ENCODE measurements at regions not wholly inside any gene's neighbourhood (a gene's known extent, or its start where the extent isn't known, plus 50 kb on each side); places are given as distances from the start of the nearest gene placed in this dataset.
A peak's percentile ranks its signal among the peaks of the same experiment; 100 is the strongest.

GRCh38 chr18:49708662-49709346, 104.5 kb downstream of the ACAA2 start:
- H3K27ac ChIP-seq (ENCODE audit: low read depth, low read length): no peak overlapping the region
- no peak overlapping the region for H2BK12ac ChIP-seq (ENCODE audit: low read depth, low read length)
- H4K20me1 ChIP-seq (replicated peaks in 1 of 2; ENCODE audit: control insufficient read depth in 1 of 2, insufficient read depth in 2 of 2, low read length in 2 of 2): no peaks in the 10 kb centered on the region
- no peaks in the 10 kb centered on the region for H3K23me2 ChIP-seq (ENCODE audit: low read depth, low read length)
- no peaks in the 10 kb centered on the region for H3K36me3 ChIP-seq (ENCODE audit: control insufficient read depth in 2 of 4, insufficient read depth in 4 of 4, low read length in 3 of 4)
- H3K4me2 ChIP-seq (ENCODE audit: insufficient read depth in 1 of 2, low read depth in 2 of 2, low read length in 2 of 2): no peak overlapping the region
- no peaks in the 10 kb centered on the region for H3K4me1 ChIP-seq (replicated peaks in 1 of 4; ENCODE audit: control insufficient read depth in 3 of 4, insufficient read depth in 4 of 4, low read length in 3 of 4)
- no peak overlapping the region for H2BK20ac ChIP-seq (ENCODE audit: low read length)
- H3K79me2 ChIP-seq (ENCODE audit: control insufficient read depth in 1 of 2, insufficient read depth in 2 of 2, low read length in 2 of 2): no peaks in the 10 kb centered on the region
- POLR2A ChIA-PET (ENCODE audit: partially characterized antibody): interaction anchor here (1.1 kb wide), 1 partner anchor 14 kb away, joined by 3 read pairs; no protein-coding TSS in a partner anchor
- no peak overlapping the region for H3K9ac ChIP-seq (replicated peaks in 1 of 4; ENCODE audit: extremely low read depth in 1 of 4, low read depth in 3 of 4, low read length in 3 of 4)
- H3K9me3 ChIP-seq (ENCODE audit: insufficient read depth in 2 of 2, low read depth in 1 of 2, low read length in 1 of 2): no peaks in the 10 kb centered on the region
- no peak overlapping the region for H2BK5ac ChIP-seq (ENCODE audit: low read depth, low read length)
- no peak overlapping the region for H3K23ac ChIP-seq (ENCODE audit: insufficient read length)
- no peak overlapping the region for H2BK120ac ChIP-seq (replicated peaks; ENCODE audit: low read depth, low read length)
- 92% methylated on average over 5 of the region's 6 CpGs; no CpG with 5 or more reads in 1 of the 2 experiments for WGBS, 2 experiments (ENCODE audit: extremely low coverage in 1 of 2, insufficient coverage in 1 of 2, insufficient read length in 1 of 2, insufficient replicate concordance in 2 of 2, low coverage in 1 of 2, low lambda C conversion rate in 2 of 2, missing lambda C conversion rate in 1 of 2)
- TF ChIP-seq EGR1 (IDR thresholded peaks at IDR 0.05; ENCODE audit: borderline replicate concordance, low read depth, low read length) (no peak), TCF12 (IDR thresholded peaks at IDR 0.05; ENCODE audit: low read depth, low read length) (no peak), SRF (IDR thresholded peaks at IDR 0.05; ENCODE audit: low read depth, low read length) (no peak), CHD1 (IDR thresholded peaks at IDR 0.05; ENCODE audit: low read depth, low read length) (no peak), SUZ12 (IDR thresholded peaks at IDR 0.05; ENCODE audit: low read length) (no peak), CBX8 (IDR thresholded peaks at IDR 0.05; ENCODE audit: borderline replicate concordance, low read depth, low read length) (no peak), YY1 (IDR thresholded peaks at IDR 0.05; ENCODE audit: low read depth, low read length) (no peak)
- peak overlapping the region; percentile 43; the same call in 1 of the 2 replicates for H4K8ac ChIP-seq (ENCODE audit: extremely low read depth, insufficient read depth, low read length)
- H3K14ac ChIP-seq (ENCODE audit: insufficient read length): no peak overlapping the region
- no peak overlapping the region for H4K5ac ChIP-seq (ENCODE audit: insufficient read length, low read depth, low read length)
- H3K4ac ChIP-seq (replicated peaks; ENCODE audit: insufficient read length, low read depth, low read length): no peak overlapping the region
- no peak overlapping the region for H3K56ac ChIP-seq (replicated peaks; ENCODE audit: insufficient read length, low read depth, low read length)
- H3K18ac ChIP-seq (ENCODE audit: extremely low read depth, low read length): no peak overlapping the region
- no peak overlapping the region for H2AK5ac ChIP-seq (ENCODE audit: low read depth, low read length)
- H3K79me1 ChIP-seq (ENCODE audit: low read depth, low read length): no peaks in the 10 kb centered on the region
- H2AFZ ChIP-seq (ENCODE audit: low read length): no peak overlapping the region
- H2BK15ac ChIP-seq (ENCODE audit: low read length): no peak overlapping the region
- no peak overlapping the region for H3K4me3 ChIP-seq (ENCODE audit: extremely low read depth in 1 of 4, insufficient read depth in 2 of 4, low read depth in 3 of 4, low read length in 4 of 4)
- no peaks in the 10 kb centered on the region for H3K27me3 ChIP-seq (replicated peaks in 1 of 4; ENCODE audit: control insufficient read depth in 3 of 4, extremely low read depth in 1 of 4, insufficient read depth in 3 of 4, low read length in 3 of 4)
- FAIRE-seq (no peak), DNase-seq (ENCODE audit: low read depth in 1 of 2, low spot score in 2 of 2) (no peak)
- H4K91ac ChIP-seq (replicated peaks; ENCODE audit: insufficient read length, low read length): no peak overlapping the region
- CTCF ChIA-PET (ENCODE audit: partially characterized antibody): interaction anchor here (1.6 to 2.2 kb wide), 3 partner anchors 12 to 19 kb away, joined by 5 to 14 read pairs (median 6); no protein-coding TSS in a partner anchor

All from H1 (cell line).